ENCODE measurements at regions not wholly inside any gene's neighbourhood (a gene's known extent, or its start where the extent isn't known, plus 50 kb on each side); places are given as distances from the start of the nearest gene placed in this dataset.
A peak's percentile ranks its signal among the peaks of the same experiment; 100 is the strongest.

DNA sequence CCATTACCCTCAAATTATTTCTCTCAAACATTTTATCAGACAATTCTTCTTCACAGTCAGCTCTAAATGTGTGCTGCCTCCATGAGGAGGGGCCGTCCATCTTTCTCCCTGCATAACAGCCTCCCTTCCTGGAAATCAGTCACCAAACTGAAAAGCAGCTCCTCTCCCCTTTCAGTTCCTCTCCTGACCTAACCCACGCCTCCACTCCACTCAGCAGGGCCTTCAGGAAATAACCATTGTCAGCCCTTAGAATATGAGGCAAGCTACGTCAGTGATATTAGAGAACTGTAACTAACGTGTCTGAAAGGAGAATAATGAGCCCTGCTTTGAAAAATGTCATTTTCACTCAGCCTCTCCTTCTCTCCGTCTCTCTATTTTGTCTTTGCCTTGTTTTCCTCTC, 116.2 kb downstream of the OLFM4 start:
- H4K91ac ChIP-seq (replicated peaks; ENCODE audit: insufficient read length, low read length) = no peak overlapping the region
- H3K23me2 ChIP-seq (ENCODE audit: low read depth, low read length) = no peaks in the 10 kb centered on the region; the same call in 1 of the 2 replicates
- no peaks in the 10 kb centered on the region for H3K79me1 ChIP-seq (ENCODE audit: low read depth, low read length)
- no peak overlapping the region for H3K4me3 ChIP-seq (ENCODE audit: extremely low read depth in 1 of 4, insufficient read depth in 2 of 4, low read depth in 3 of 4, low read length in 4 of 4)
- POLR2A ChIA-PET (ENCODE audit: partially characterized antibody) = no interaction called here
- no peaks in the 10 kb centered on the region for H3K9me3 ChIP-seq (ENCODE audit: insufficient read depth in 2 of 2, low read depth in 1 of 2, low read length in 1 of 2)
- H3K9ac ChIP-seq (replicated peaks in 1 of 4; ENCODE audit: extremely low read depth in 1 of 4, low read depth in 3 of 4, low read length in 3 of 4) = peak overlapping the region in 1 of 4 experiments; percentile 34; a peak in 1 of 7 replicates
- H3K36me3 ChIP-seq (ENCODE audit: control insufficient read depth in 2 of 4, insufficient read depth in 4 of 4, low read length in 3 of 4) = no peaks in the 10 kb centered on the region
- no peak overlapping the region for H3K4me2 ChIP-seq (ENCODE audit: insufficient read depth in 1 of 2, low read depth in 2 of 2, low read length in 2 of 2)
- H3K27me3 ChIP-seq (replicated peaks in 1 of 4; ENCODE audit: control insufficient read depth in 3 of 4, extremely low read depth in 1 of 4, insufficient read depth in 3 of 4, low read length in 3 of 4) = no peaks in the 10 kb centered on the region
- no peak overlapping the region for H3K23ac ChIP-seq (ENCODE audit: insufficient read length)
- no peak overlapping the region for H2AK5ac ChIP-seq (ENCODE audit: low read depth, low read length)
- H3K4me1 ChIP-seq (replicated peaks in 1 of 4; ENCODE audit: control insufficient read depth in 3 of 4, insufficient read depth in 4 of 4, low read length in 3 of 4) = peaks cover 0 to 2% (median 0%) of the 10 kb centered on the region in 4 experiments; a peak in 2 of 7 replicates
- no peak overlapping the region for H3K56ac ChIP-seq (replicated peaks; ENCODE audit: insufficient read length, low read depth, low read length)
- H2BK5ac ChIP-seq (ENCODE audit: low read depth, low read length) = no peak overlapping the region
- H2AFZ ChIP-seq (ENCODE audit: low read length) = peak overlapping the region; percentile 8; the same call in 1 of the 2 replicates
- 90% methylated on average over 5 of the region's 5 CpGs; no CpG with 5 or more reads in 1 of the 2 experiments for WGBS, 2 experiments (ENCODE audit: extremely low coverage in 1 of 2, insufficient coverage in 1 of 2, insufficient read length in 1 of 2, insufficient replicate concordance in 2 of 2, low coverage in 1 of 2, low lambda C conversion rate in 2 of 2, missing lambda C conversion rate in 1 of 2)
- H3K18ac ChIP-seq (ENCODE audit: extremely low read depth, low read length) = no peak overlapping the region
- no peaks in the 10 kb centered on the region for H3K79me2 ChIP-seq (ENCODE audit: control insufficient read depth in 1 of 2, insufficient read depth in 2 of 2, low read length in 2 of 2)
- no peak for DNase-seq (ENCODE audit: low read depth in 1 of 2, low spot score in 2 of 2)
- no peak overlapping the region for H4K5ac ChIP-seq (ENCODE audit: insufficient read length, low read depth, low read length)
- H3K14ac ChIP-seq (ENCODE audit: insufficient read length) = no peak overlapping the region
- no peak overlapping the region for H3K4ac ChIP-seq (replicated peaks; ENCODE audit: insufficient read length, low read depth, low read length)
- H4K20me1 ChIP-seq (replicated peaks in 1 of 2; ENCODE audit: control insufficient read depth in 1 of 2, insufficient read depth in 2 of 2, low read length in 2 of 2) = no peaks in the 10 kb centered on the region
- no peak overlapping the region for H2BK12ac ChIP-seq (ENCODE audit: low read depth, low read length)
- H2BK120ac ChIP-seq (replicated peaks; ENCODE audit: low read depth, low read length) = no peak overlapping the region
- no peak overlapping the region for H2BK15ac ChIP-seq (ENCODE audit: low read length)
- no peak overlapping the region for H3K27ac ChIP-seq (ENCODE audit: low read depth, low read length)
- no peak overlapping the region for H2BK20ac ChIP-seq (ENCODE audit: low read length)
- CTCF ChIA-PET (ENCODE audit: partially characterized antibody) = interaction anchor here (1.3 to 2.1 kb wide), 3 partner anchors 170 to 480 kb away, joined by 3 to 12 read pairs (median 6); no protein-coding TSS in a partner anchor
- no peak overlapping the region for H4K8ac ChIP-seq (ENCODE audit: extremely low read depth, insufficient read depth, low read length)
- FAIRE-seq = no peak
- no peak for TF ChIP-seq POLR2AphosphoS5 (IDR thresholded peaks at IDR 0.05; ENCODE audit: low read depth, low read length)
- TF ChIP-seq NANOG (IDR thresholded peaks at IDR 0.05; ENCODE audit: insufficient read depth, low read depth, low read length, poor library complexity, severe bottlenecking) = no peak
- TF ChIP-seq RXRA (IDR thresholded peaks at IDR 0.05; ENCODE audit: insufficient read depth, low read depth, low read length) = no peak
- TF ChIP-seq TCF12 (IDR thresholded peaks at IDR 0.05; ENCODE audit: low read depth, low read length) = no peak
- TF ChIP-seq SRF (IDR thresholded peaks at IDR 0.05; ENCODE audit: low read depth, low read length) = no peak
- no peak for TF ChIP-seq CTBP2 (IDR thresholded peaks at IDR 0.05; ENCODE audit: borderline replicate concordance, insufficient read depth, insufficient read length, low read length)
- TF ChIP-seq ZNF274 (IDR thresholded peaks at IDR 0.05; ENCODE audit: borderline replicate concordance, extremely low read depth, low read length) = no peak
- TF ChIP-seq TEAD4 (IDR thresholded peaks at IDR 0.05; ENCODE audit: low read depth, low read length) = no peak
- TF ChIP-seq GABPA (IDR thresholded peaks at IDR 0.05; ENCODE audit: borderline replicate concordance, insufficient read depth, low read length) = no peak
- TF ChIP-seq EZH2 (IDR thresholded peaks at IDR 0.05; ENCODE audit: low read depth, low read length, severe bottlenecking) = no peak
- TF ChIP-seq, protein P1, sequence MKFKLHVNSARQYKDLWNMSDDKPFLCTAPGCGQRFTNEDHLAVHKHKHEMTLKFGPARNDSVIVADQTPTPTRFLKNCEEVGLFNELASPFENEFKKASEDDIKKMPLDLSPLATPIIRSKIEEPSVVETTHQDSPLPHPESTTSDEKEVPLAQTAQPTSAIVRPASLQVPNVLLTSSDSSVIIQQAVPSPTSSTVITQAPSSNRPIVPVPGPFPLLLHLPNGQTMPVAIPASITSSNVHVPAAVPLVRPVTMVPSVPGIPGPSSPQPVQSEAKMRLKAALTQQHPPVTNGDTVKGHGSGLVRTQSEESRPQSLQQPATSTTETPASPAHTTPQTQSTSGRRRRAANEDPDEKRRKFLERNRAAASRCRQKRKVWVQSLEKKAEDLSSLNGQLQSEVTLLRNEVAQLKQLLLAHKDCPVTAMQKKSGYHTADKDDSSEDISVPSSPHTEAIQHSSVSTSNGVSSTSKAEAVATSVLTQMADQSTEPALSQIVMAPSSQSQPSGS (IDR thresholded peaks at IDR 0.05; ENCODE audit: low read length) = no peak
- no peak for TF ChIP-seq RAD21 (IDR thresholded peaks at IDR 0.05 in 1 of 2, conservative IDR thresholded peaks at IDR 0.05 in 1 of 2; ENCODE audit: low read depth in 2 of 2, low read length in 2 of 2)
- TF ChIP-seq POLR2A (IDR thresholded peaks at IDR 0.05; ENCODE audit: control extremely low read depth in 1 of 2, low read depth in 2 of 2, low read length in 2 of 2) = no peak
